ENCODE measurements at regions not wholly inside any gene's neighbourhood (a gene's known extent, or its start where the extent isn't known, plus 50 kb on each side); places are given as distances from the start of the nearest gene placed in this dataset.

GRCh38 chr10:21270976-21271375 is 254.5 kb downstream of the SKIDA1 start:
- Histone ChIP-seq H3K4me3 (ENCODE audit: extremely low read depth in 1 of 4, insufficient read depth in 2 of 4, low read depth in 3 of 4, low read length in 4 of 4) (no peak overlapping the region), H3K23me2 (ENCODE audit: low read depth, low read length) (no peaks in the 10 kb centered on the region), H3K4me2 (ENCODE audit: insufficient read depth in 1 of 2, low read depth in 2 of 2, low read length in 2 of 2) (no peak overlapping the region), H3K23ac (ENCODE audit: insufficient read length) (no peak overlapping the region), H2BK20ac (ENCODE audit: low read length) (no peak overlapping the region), H3K9ac (replicated peaks in 1 of 4; ENCODE audit: extremely low read depth in 1 of 4, low read depth in 3 of 4, low read length in 3 of 4) (no peak overlapping the region), H3K36me3 (ENCODE audit: control insufficient read depth in 2 of 4, insufficient read depth in 4 of 4, low read length in 3 of 4) (peaks cover 0 to 11% (median 0%) of the 10 kb centered on the region in 4 experiments; a peak in 3 of 8 replicates), H3K27me3 (replicated peaks in 1 of 4; ENCODE audit: control insufficient read depth in 3 of 4, extremely low read depth in 1 of 4, insufficient read depth in 3 of 4, low read length in 3 of 4) (no peaks in the 10 kb centered on the region), H2AK5ac (ENCODE audit: low read depth, low read length) (no peak overlapping the region), H3K79me1 (ENCODE audit: low read depth, low read length) (peaks cover 5% of the 10 kb centered on the region), H4K20me1 (replicated peaks in 1 of 2; ENCODE audit: control insufficient read depth in 1 of 2, insufficient read depth in 2 of 2, low read length in 2 of 2) (no peaks in the 10 kb centered on the region), H2BK15ac (ENCODE audit: low read length) (no peak overlapping the region), H2BK120ac (replicated peaks; ENCODE audit: low read depth, low read length) (no peak overlapping the region), H2AFZ (ENCODE audit: low read length) (no peak overlapping the region), H4K5ac (ENCODE audit: insufficient read length, low read depth, low read length) (no peak overlapping the region), H3K79me2 (ENCODE audit: control insufficient read depth in 1 of 2, insufficient read depth in 2 of 2, low read length in 2 of 2) (no peaks in the 10 kb centered on the region; a peak in 2 of 4 replicates), H3K4ac (replicated peaks; ENCODE audit: insufficient read length, low read depth, low read length) (no peak overlapping the region), H4K91ac (replicated peaks; ENCODE audit: insufficient read length, low read length) (no peak overlapping the region), H3K14ac (ENCODE audit: insufficient read length) (no peak overlapping the region), H3K4me1 (replicated peaks in 1 of 4; ENCODE audit: control insufficient read depth in 3 of 4, insufficient read depth in 4 of 4, low read length in 3 of 4) (no peaks in the 10 kb centered on the region), H3K18ac (ENCODE audit: extremely low read depth, low read length) (no peak overlapping the region), H2BK12ac (ENCODE audit: low read depth, low read length) (no peak overlapping the region), H2BK5ac (ENCODE audit: low read depth, low read length) (no peak overlapping the region), H3K27ac (ENCODE audit: low read depth, low read length) (no peak overlapping the region), H3K56ac (replicated peaks; ENCODE audit: insufficient read length, low read depth, low read length) (no peak overlapping the region), H4K8ac (ENCODE audit: extremely low read depth, insufficient read depth, low read length) (no peak overlapping the region), H3K9me3 (ENCODE audit: insufficient read depth in 2 of 2, low read depth in 1 of 2, low read length in 1 of 2) (no peaks in the 10 kb centered on the region)
- no peak for DNase-seq (ENCODE audit: low read depth in 1 of 2, low spot score in 2 of 2)
- ChIA-PET CTCF (ENCODE audit: partially characterized antibody) (interaction anchor here (0.6 to 3.6 kb wide), 8 partner anchors 8 to 489 kb away, joined by 3 to 18 read pairs (median 4); no protein-coding TSS in a partner anchor), POLR2A (ENCODE audit: partially characterized antibody) (interaction anchor here (1.0 kb wide), 1 partner anchor 9 kb away, joined by 3 read pairs; no protein-coding TSS in a partner anchor)
- FAIRE-seq = no peak
- WGBS, 2 experiments (ENCODE audit: extremely low coverage in 1 of 2, insufficient coverage in 1 of 2, insufficient read length in 1 of 2, insufficient replicate concordance in 2 of 2, low coverage in 1 of 2, low lambda C conversion rate in 2 of 2, missing lambda C conversion rate in 1 of 2) = 81% methylated on average over 3 of the region's 3 CpGs; no CpG with 5 or more reads in 1 of the 2 experiments
- TF ChIP-seq BACH1 (IDR thresholded peaks at IDR 0.05; ENCODE audit: low read length) (no peak), ATF2 (IDR thresholded peaks at IDR 0.05; ENCODE audit: low read length) (no peak), RXRA (IDR thresholded peaks at IDR 0.05; ENCODE audit: insufficient read depth, low read depth, low read length) (no peak), POLR2AphosphoS5 (IDR thresholded peaks at IDR 0.05; ENCODE audit: low read depth, low read length) (no peak), NANOG (IDR thresholded peaks at IDR 0.05; ENCODE audit: insufficient read depth, low read depth, low read length, poor library complexity, severe bottlenecking) (no peak), CBX5 (IDR thresholded peaks at IDR 0.05; ENCODE audit: low read depth, low read length) (no peak), JUND (IDR thresholded peaks at IDR 0.05; ENCODE audit: low read length) (no peak), KDM5A (IDR thresholded peaks at IDR 0.05; ENCODE audit: low read length) (no peak), TCF12 (IDR thresholded peaks at IDR 0.05; ENCODE audit: low read depth, low read length) (no peak), USF2 (IDR thresholded peaks at IDR 0.05; ENCODE audit: low read length) (no peak), EP300 (IDR thresholded peaks at IDR 0.05; ENCODE audit: borderline replicate concordance in 1 of 2, low read depth in 2 of 2, low read length in 2 of 2) (no peak), TEAD4 (IDR thresholded peaks at IDR 0.05; ENCODE audit: low read depth, low read length) (no peak)
